Loucy (cell line): ENCODE measurements at regions not wholly inside any gene's neighbourhood (a gene's known extent, or its start where the extent isn't known, plus 50 kb on each side); places are given as distances from the start of the nearest gene placed in this dataset.

Experiments used
- H2AFZ ChIP-seq: fragments of 200-600 bp; sonication (generic); 2 replicates; pipeline ENCODE4 v1.6.0; 2016; ENCODE audit warnings: antibody characterized with exemption, mild to moderate bottlenecking, low read length, moderate library complexity
- H3F3A ChIP-seq: fragments of 200-600 bp; 2 replicates; pipeline ENCODE4 v1.6.0; 2016; ENCODE audit warnings: antibody characterized with exemption, low read depth, mild to moderate bottlenecking
- H3K27me3 ChIP-seq: fragments of 200-600 bp; sonication (generic); 2 replicates; pipeline ENCODE4 v1.6.1; 2014; ENCODE audit warnings: low read length, mild to moderate bottlenecking; ENCODE audit not compliant: insufficient read depth, poor library complexity, severe bottlenecking
- H3K36me3 ChIP-seq: fragments of 200-600 bp; sonication (generic); 2 replicates; pipeline ENCODE4 v1.6.1; 2016; ENCODE audit warnings: low read length; ENCODE audit not compliant: insufficient read depth
- H3K4me1 ChIP-seq: fragments of 200-600 bp; sonication (generic); 2 replicates; pipeline ENCODE4 v1.5.1; 2014; ENCODE audit warnings: low read length, mild to moderate bottlenecking; ENCODE audit not compliant: insufficient read depth, poor library complexity, severe bottlenecking
- H3K4me2 ChIP-seq: fragments of 200-600 bp; sonication (generic); 2 replicates; pipeline ENCODE4 v1.6.0; 2014; ENCODE audit warnings: antibody characterized with exemption, low read length, low read depth, mild to moderate bottlenecking; ENCODE audit not compliant: poor library complexity, severe bottlenecking
- H3K4me3 ChIP-seq: fragments of 200-600 bp; sonication (generic); 2 replicates; pipeline ENCODE4 v1.5.1; 2014; ENCODE audit warnings: low read length, mild to moderate bottlenecking, mixed read lengths; ENCODE audit not compliant: poor library complexity, severe bottlenecking
- H3K79me2 ChIP-seq: fragments of 200-600 bp; sonication (generic); 2 replicates; pipeline ENCODE4 v1.6.1; 2014; ENCODE audit warnings: low read length; ENCODE audit not compliant: insufficient read depth
- H3K9ac ChIP-seq: fragments of 200-600 bp; sonication (generic); 2 replicates; pipeline ENCODE4 v1.6.0; 2014; ENCODE audit warnings: mild to moderate bottlenecking, low read depth, low read length, moderate library complexity; ENCODE audit not compliant: poor library complexity, severe bottlenecking
- H3K9me2 ChIP-seq: fragments of 200-600 bp; sonication (generic); replicated peaks from 2 replicates; pipeline ENCODE4 v1.6.1; 2016; ENCODE audit warnings: low read depth, low read length, mixed read lengths
- H3K9me3 ChIP-seq: fragments of 200-600 bp; sonication (generic); 2 replicates; pipeline ENCODE4 v1.6.1; 2014; ENCODE audit warnings: mild to moderate bottlenecking, antibody characterized with exemption, low read length, low read depth; ENCODE audit not compliant: insufficient read depth
- H4K20me1 ChIP-seq: fragments of 200-600 bp; sonication (generic); 2 replicates; pipeline ENCODE4 v1.6.0; 2014; ENCODE audit warnings: antibody characterized with exemption, low read length, mild to moderate bottlenecking; ENCODE audit not compliant: insufficient read depth, poor library complexity, severe bottlenecking
- EZH2phosphoT487 ChIP-seq: fragments of 200-600 bp; IDR thresholded peaks from 2 replicates; pipeline ENCODE4 v1.6.1; 2018; ENCODE audit warnings: antibody characterized with exemption, mild to moderate bottlenecking, moderate library complexity, borderline replicate concordance
- TF ChIP-seq, protein P1 (sequence below): fragments of 200-600 bp; sonication (generic); conservative IDR thresholded peaks from 2 replicates; pipeline ENCODE4 v1.5.1; 2014; ENCODE audit warnings: mild to moderate bottlenecking, antibody characterized with exemption, low read length

DNA sequence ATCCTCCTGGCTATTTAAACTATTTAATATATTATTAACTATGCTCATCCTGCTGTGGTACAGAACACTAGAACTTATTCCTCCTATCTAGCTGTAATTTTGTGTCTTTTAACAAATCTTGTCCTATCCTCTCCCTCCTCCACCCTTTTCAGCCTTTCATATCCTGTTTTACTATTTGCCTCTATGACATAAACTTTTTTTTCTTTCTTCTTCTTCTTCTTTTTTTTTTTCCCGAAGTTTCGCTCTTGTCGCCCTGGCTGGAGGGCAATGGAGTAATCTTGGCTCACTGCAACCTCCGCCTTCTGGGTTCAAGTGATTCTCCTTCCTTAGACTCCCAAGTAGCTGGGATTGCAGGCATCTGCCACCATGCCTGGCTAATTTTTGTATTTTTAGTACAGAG, 201.5 kb downstream of the LPIN1 start:
- H3K9me3 ChIP-seq: no peaks in the 10 kb centered on the region
- no peaks in the 10 kb centered on the region for H3K9me2 ChIP-seq
- no peaks in the 10 kb centered on the region for H3K79me2 ChIP-seq
- no peak for TF ChIP-seq EZH2phosphoT487
- TF ChIP-seq, protein P1, sequence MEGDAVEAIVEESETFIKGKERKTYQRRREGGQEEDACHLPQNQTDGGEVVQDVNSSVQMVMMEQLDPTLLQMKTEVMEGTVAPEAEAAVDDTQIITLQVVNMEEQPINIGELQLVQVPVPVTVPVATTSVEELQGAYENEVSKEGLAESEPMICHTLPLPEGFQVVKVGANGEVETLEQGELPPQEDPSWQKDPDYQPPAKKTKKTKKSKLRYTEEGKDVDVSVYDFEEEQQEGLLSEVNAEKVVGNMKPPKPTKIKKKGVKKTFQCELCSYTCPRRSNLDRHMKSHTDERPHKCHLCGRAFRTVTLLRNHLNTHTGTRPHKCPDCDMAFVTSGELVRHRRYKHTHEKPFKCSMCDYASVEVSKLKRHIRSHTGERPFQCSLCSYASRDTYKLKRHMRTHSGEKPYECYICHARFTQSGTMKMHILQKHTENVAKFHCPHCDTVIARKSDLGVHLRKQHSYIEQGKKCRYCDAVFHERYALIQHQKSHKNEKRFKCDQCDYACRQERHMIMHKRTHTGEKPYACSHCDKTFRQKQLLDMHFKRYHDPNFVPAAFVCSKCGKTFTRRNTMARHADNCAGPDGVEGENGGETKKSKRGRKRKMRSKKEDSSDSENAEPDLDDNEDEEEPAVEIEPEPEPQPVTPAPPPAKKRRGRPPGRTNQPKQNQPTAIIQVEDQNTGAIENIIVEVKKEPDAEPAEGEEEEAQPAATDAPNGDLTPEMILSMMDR: no peak
- no peak overlapping the region for H2AFZ ChIP-seq
- no peaks in the 10 kb centered on the region for H3K27me3 ChIP-seq
- H3K4me1 ChIP-seq: peaks cover 27% of the 10 kb centered on the region
- no peaks in the 10 kb centered on the region for H4K20me1 ChIP-seq
- no peak overlapping the region for H3K4me3 ChIP-seq
- H3K4me2 ChIP-seq: no peak overlapping the region
- no peaks in the 10 kb centered on the region for H3K36me3 ChIP-seq
- H3F3A ChIP-seq: no peaks in the 10 kb centered on the region
- H3K9ac ChIP-seq: no peak overlapping the region

DNA sequence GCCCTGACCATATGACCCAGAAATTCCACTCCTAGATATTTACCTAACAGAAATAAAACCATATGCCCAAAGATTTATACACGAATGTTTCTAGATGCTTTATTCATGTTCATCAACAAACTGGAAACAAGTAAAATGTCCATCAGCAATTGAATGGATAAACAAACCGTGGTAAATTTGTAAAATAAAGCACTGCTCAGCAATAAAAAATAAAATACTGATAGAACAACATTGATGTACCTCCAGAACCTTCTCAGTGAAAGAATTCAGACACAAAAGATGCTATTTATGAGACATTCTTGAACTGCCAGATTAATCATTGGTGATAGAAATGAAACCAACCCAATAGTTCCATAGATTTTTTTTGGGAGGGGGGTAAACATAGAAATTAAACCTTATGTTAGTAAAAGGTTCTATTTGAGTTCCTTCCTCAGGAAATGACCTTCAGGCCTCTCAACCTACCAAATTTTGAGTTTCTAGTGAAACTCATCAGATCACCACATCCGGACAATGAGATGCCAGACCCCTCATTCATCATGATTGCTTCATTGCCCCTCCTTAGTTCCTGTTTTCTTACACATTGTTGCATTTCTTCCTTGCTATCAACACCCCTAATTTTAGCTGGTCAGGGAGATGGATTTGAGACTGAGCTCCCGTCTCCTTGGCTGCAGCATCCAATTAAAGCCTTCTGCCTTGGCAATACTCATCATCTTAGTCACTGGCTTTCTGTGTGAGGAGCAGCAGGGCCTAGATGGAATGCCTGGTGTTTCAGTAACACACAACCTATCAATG, 203.5 kb downstream of the LPIN1 start:
- Histone ChIP-seq H3K4me3 (no peak overlapping the region), H3K9me3 (no peaks in the 10 kb centered on the region), H3K36me3 (no peaks in the 10 kb centered on the region)

DNA sequence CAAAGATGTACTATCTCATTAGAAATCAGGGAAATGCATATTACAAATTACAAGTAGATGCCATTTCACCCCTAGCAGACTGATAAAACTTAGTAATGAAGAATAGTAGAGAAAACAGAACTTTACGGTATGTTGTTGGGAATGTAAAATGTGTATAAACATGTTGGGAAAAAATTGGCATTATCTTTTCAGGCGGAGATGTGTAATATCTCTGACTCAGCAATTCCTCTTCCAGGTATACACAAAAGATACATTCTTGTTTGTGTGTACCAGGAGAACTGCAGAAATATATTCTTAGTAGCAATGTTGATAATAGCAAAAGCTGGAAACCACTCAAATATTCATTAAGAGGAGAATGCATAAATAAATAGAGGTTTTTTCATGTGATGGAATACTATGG, 204.5 kb downstream of the LPIN1 start:
- no peak overlapping the region for H3K4me2 ChIP-seq
- H3K27me3 ChIP-seq: no peaks in the 10 kb centered on the region
- no peak overlapping the region for H2AFZ ChIP-seq
- no peaks in the 10 kb centered on the region for H3K36me3 ChIP-seq
- no peak overlapping the region for H3K9ac ChIP-seq
- no peaks in the 10 kb centered on the region for H3K9me3 ChIP-seq
- H4K20me1 ChIP-seq: no peaks in the 10 kb centered on the region
- peaks cover 19% of the 10 kb centered on the region for H3K4me1 ChIP-seq
- no peaks in the 10 kb centered on the region for H3K9me2 ChIP-seq
- no peaks in the 10 kb centered on the region for H3F3A ChIP-seq
- H3K79me2 ChIP-seq: no peaks in the 10 kb centered on the region
- TF ChIP-seq EZH2phosphoT487: no peak
- TF ChIP-seq, protein P1: no peak
- H3K4me3 ChIP-seq: no peak overlapping the region

More for the DNA sequence above, 203.5 kb downstream of the LPIN1 start:
- TF ChIP-seq, protein P1: no peak
- TF ChIP-seq EZH2phosphoT487: no peak
- Histone ChIP-seq H3F3A (no peaks in the 10 kb centered on the region), H3K9me2 (no peaks in the 10 kb centered on the region), H3K27me3 (no peaks in the 10 kb centered on the region), H4K20me1 (no peaks in the 10 kb centered on the region), H3K4me2 (peak overlapping the region; percentile 21), H3K79me2 (no peaks in the 10 kb centered on the region), H3K4me1 (peaks cover 27% of the 10 kb centered on the region), H2AFZ (peak overlapping the region; percentile 11; the same call in 1 of the 2 replicates), H3K9ac (no peak overlapping the region)
